GM12891 (cell line): ENCODE measurements at regions not wholly inside any gene's neighbourhood (a gene's known extent, or its start where the extent isn't known, plus 50 kb on each side); places are given as distances from the start of the nearest gene placed in this dataset.

Experiments
- DNase-seq: peaks from one replicate; pipeline ENCODE4 v3.0.0; 2011; ENCODE audit warnings: low spot score; ENCODE audit not compliant: insufficient read length
- FAIRE-seq: peaks from 2 replicates; lab custom pipeline; 2011; peaks lifted over from hg19 to GRCh38; lab: Jason Lieb, UNC
- PAX5 ChIP-seq: IDR thresholded peaks from 2 replicates; pipeline ENCODE4 v1.6.1; 2011; ENCODE audit warnings: low read length, moderate library complexity, mild to moderate bottlenecking; ENCODE audit not compliant: insufficient read depth, severe bottlenecking
- POLR2A ChIP-seq: IDR thresholded peaks from 2 replicates; pipeline ENCODE4 v1.6.1; 2011; ENCODE audit warnings: low read depth, low read length, control low read depth
- POLR2AphosphoS5 ChIP-seq: IDR thresholded peaks from 2 replicates; pipeline ENCODE4 v1.6.1; 2011; ENCODE audit warnings: low read depth, low read length, control low read depth
- POU2F2 ChIP-seq: IDR thresholded peaks from 2 replicates; pipeline ENCODE4 v1.6.1; 2011; ENCODE audit warnings: low read depth, mild to moderate bottlenecking, control low read depth, low read length, moderate library complexity
- SPI1 ChIP-seq: IDR thresholded peaks from 2 replicates; pipeline ENCODE4 v1.6.1; 2011; ENCODE audit warnings: low read depth, low read length, control low read depth
- TAF1 ChIP-seq: IDR thresholded peaks from 2 replicates; pipeline ENCODE4 v1.6.1; 2011; ENCODE audit warnings: low read depth, low read length, control low read depth

GRCh38 chr14:42676636-42677035 lies 1070.0 kb downstream of the LRFN5 start:
- DNase-seq: no peak
- no peak for FAIRE-seq
- TF ChIP-seq POU2F2 (no peak), POLR2A (no peak), TAF1 (no peak), POLR2AphosphoS5 (no peak), SPI1 (no peak), PAX5 (no peak)

GRCh38 chr14:42673963-42674362 lies 1067.3 kb downstream of the LRFN5 start:
- TF ChIP-seq SPI1 (no peak), POLR2A (no peak)
- DNase-seq (no peak), FAIRE-seq (no peak)

GRCh38 chr14:42671636-42672035 lies 1065.0 kb downstream of the LRFN5 start:
- FAIRE-seq: no peak
- no peak for TF ChIP-seq POLR2AphosphoS5
- TF ChIP-seq POLR2A: no peak
- no peak for TF ChIP-seq TAF1
- no peak for TF ChIP-seq POU2F2
- TF ChIP-seq SPI1: no peak
- no peak for TF ChIP-seq PAX5
- DNase-seq: no peak

GRCh38 chr14:42665083-42665482 lies 1058.4 kb downstream of the LRFN5 start:
- no peak for TF ChIP-seq POLR2A
- TF ChIP-seq POU2F2: no peak
- no peak for TF ChIP-seq POLR2AphosphoS5
- FAIRE-seq: no peak
- DNase-seq: no peak

- DNase-seq (no peak), FAIRE-seq (no peak)
- no peak for TF ChIP-seq POU2F2
- no peak for TF ChIP-seq PAX5
- no peak for TF ChIP-seq TAF1
- no peak for TF ChIP-seq POLR2AphosphoS5
- no peak for TF ChIP-seq POLR2A
- TF ChIP-seq SPI1: no peak
Observed at GRCh38 chr14:42664190-42664589, 1057.5 kb downstream of the LRFN5 start.

GRCh38 chr14:42654707-42655106 lies 1048.0 kb downstream of the LRFN5 start:
- FAIRE-seq: no peak
- TF ChIP-seq POU2F2 (no peak), POLR2AphosphoS5 (no peak), TAF1 (no peak), POLR2A (no peak), PAX5 (no peak), SPI1 (no peak)
- no peak for DNase-seq

GRCh38 chr14:42642787-42643186 lies 1036.1 kb downstream of the LRFN5 start:
- FAIRE-seq (no peak), DNase-seq (no peak)
- no peak for TF ChIP-seq TAF1
- no peak for TF ChIP-seq POLR2A
- TF ChIP-seq POLR2AphosphoS5: no peak
- no peak for TF ChIP-seq SPI1
- TF ChIP-seq PAX5: no peak
- no peak for TF ChIP-seq POU2F2

- TF ChIP-seq TAF1 (no peak), POLR2A (no peak), SPI1 (no peak), POU2F2 (no peak), PAX5 (no peak), POLR2AphosphoS5 (no peak)
- FAIRE-seq (no peak), DNase-seq (no peak)
Observed at GRCh38 chr14:42633504-42634095, 1026.9 kb downstream of the LRFN5 start.

- DNase-seq (no peak), FAIRE-seq (no peak)
- TF ChIP-seq POLR2AphosphoS5 (no peak), SPI1 (no peak)
Observed at GRCh38 chr14:42629553-42629952, 1022.9 kb downstream of the LRFN5 start.

- TF ChIP-seq SPI1 (no peak), TAF1 (no peak), POLR2AphosphoS5 (no peak), POU2F2 (no peak), PAX5 (no peak), POLR2A (no peak)
- FAIRE-seq (no peak), DNase-seq (no peak)
Observed at GRCh38 chr14:42628602-42629001, 1021.9 kb downstream of the LRFN5 start.

GRCh38 chr14:42626986-42627385 lies 1020.3 kb downstream of the LRFN5 start:
- TF ChIP-seq POU2F2 (no peak), TAF1 (no peak), POLR2A (no peak), PAX5 (no peak), POLR2AphosphoS5 (no peak), SPI1 (no peak)
- no peak for FAIRE-seq
- DNase-seq: no peak
